ENCODE measurements at regions not wholly inside any gene's neighbourhood (a gene's known extent, or its start where the extent isn't known, plus 50 kb on each side); places are given as distances from the start of the nearest gene placed in this dataset.

DNA sequence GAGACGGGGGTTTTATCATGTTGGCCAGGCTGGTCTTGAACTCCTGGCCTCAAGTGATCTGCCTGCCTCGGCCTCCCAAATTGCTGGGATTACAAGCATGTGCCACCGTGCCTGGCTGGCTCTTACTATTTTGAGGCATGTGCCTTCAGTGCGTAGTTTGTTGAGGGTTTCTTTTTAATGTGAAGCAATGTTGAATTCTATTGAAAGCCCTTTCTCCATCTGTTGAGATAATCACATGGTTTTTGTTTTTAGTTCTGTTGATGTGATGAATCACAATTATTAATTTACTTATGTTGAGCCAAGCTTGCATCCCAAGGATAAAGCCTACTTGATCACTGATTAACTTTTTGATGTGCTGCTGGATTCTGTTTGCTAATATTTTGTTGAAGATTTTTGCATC is 290.9 kb downstream of the KCNRG start:
- ATAC-seq (no peak), DNase-seq (no peak)
- H3K36me3 Mint-ChIP-seq (ENCODE audit: low read depth) = no peaks in the 10 kb centered on the region
- intact Hi-C loops (cut with micrococcal nuclease) = no loop called here
- CTCF ChIA-PET = no interaction called here
- POLR2A ChIA-PET = no interaction called here
- H3K27me3 Mint-ChIP-seq = peaks cover 2% of the 10 kb centered on the region
- H3K27ac Mint-ChIP-seq = no peak overlapping the region
- H3K9me3 Mint-ChIP-seq = no peaks in the 10 kb centered on the region
- H3K4me1 Mint-ChIP-seq (ENCODE audit: low read depth) = peaks cover 18% of the 10 kb centered on the region
- TF ChIP-seq, protein P1, sequence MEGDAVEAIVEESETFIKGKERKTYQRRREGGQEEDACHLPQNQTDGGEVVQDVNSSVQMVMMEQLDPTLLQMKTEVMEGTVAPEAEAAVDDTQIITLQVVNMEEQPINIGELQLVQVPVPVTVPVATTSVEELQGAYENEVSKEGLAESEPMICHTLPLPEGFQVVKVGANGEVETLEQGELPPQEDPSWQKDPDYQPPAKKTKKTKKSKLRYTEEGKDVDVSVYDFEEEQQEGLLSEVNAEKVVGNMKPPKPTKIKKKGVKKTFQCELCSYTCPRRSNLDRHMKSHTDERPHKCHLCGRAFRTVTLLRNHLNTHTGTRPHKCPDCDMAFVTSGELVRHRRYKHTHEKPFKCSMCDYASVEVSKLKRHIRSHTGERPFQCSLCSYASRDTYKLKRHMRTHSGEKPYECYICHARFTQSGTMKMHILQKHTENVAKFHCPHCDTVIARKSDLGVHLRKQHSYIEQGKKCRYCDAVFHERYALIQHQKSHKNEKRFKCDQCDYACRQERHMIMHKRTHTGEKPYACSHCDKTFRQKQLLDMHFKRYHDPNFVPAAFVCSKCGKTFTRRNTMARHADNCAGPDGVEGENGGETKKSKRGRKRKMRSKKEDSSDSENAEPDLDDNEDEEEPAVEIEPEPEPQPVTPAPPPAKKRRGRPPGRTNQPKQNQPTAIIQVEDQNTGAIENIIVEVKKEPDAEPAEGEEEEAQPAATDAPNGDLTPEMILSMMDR (IDR thresholded peaks at IDR 0.05) = no peak
- no peak overlapping the region for H3K4me3 Mint-ChIP-seq

DNA sequence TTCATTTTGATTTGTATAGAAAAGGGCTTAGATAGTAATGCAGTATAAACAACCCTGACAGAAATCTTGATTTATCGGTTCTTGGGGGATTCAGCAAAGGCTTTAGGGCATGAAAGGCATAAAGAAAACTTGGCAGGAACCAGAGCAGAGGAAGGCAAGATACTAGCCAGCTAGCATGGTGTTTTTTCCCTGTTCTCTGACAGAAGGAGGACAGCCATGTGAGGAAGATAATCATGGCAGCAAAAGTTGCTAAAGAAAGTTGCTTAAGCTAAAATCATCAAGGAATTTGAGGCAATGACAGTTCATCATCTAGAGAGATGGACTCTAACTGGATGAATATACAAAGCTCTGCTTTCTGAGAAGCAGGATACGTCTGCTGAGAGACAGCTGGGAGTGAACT is 294.1 kb downstream of the KCNRG start:
- H3K4me3 Mint-ChIP-seq = no peak overlapping the region
- intact Hi-C loops (cut with micrococcal nuclease) = no loop called here
- ATAC-seq = no peak

DNA sequence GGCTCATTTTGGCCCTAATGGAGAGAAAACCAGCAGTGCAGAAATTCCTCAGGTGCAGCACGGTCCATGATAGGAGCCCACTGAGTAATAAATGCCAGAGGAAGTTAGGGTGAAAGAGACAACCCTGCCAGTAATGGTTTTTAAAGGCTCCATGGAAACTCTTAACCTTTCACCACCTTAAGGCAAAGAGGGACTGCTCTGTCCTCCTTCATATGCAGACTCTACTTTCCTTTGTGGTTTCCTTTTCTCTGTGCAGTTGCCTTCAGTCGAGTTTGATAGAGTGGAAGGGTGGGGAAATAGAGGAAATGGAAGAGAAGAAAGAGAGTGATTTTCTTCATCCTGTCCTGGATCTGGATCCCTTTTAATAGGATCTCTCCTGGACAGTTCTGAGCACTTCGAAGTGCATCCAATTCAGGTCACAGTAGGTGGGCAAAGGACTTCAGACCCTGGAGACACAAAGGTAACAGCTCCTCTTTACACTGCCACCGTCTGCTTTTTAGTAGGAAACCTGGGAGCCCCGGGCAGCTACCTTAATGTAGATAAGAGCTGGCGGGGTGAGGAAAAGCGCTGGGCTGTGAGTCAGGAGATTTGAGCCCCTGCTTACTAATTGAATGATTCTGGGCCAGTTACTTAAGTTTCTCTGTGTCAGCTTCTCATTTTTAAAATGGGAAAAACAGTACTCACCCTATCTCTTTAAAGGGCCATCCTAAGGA is 294.8 kb downstream of the KCNRG start:
- ChIA-PET CTCF (interaction anchor here (1.2 kb wide), 1 partner anchor 16 kb away, joined by 4 read pairs; no protein-coding TSS in a partner anchor), POLR2A (no interaction called here)
- Mint-ChIP-seq H3K9me3 (no peaks in the 10 kb centered on the region), H3K27ac (no peak overlapping the region), H3K27me3 (peaks cover 2% of the 10 kb centered on the region), H3K4me3 (no peak overlapping the region), H3K36me3 (ENCODE audit: low read depth) (no peaks in the 10 kb centered on the region), H3K4me1 (ENCODE audit: low read depth) (peaks cover 18% of the 10 kb centered on the region)
- no peak for DNase-seq
- TF ChIP-seq, protein P1 (IDR thresholded peaks at IDR 0.05) = no peak
- peak; percentile 74 for ATAC-seq
- intact Hi-C loops (cut with micrococcal nuclease) = no loop called here

More for the DNA sequence above, 294.1 kb downstream of the KCNRG start:
- no peak for DNase-seq
- TF ChIP-seq, protein P1 (IDR thresholded peaks at IDR 0.05) = no peak
- peaks cover 18% of the 10 kb centered on the region for H3K4me1 Mint-ChIP-seq (ENCODE audit: low read depth)
- H3K27ac Mint-ChIP-seq = no peak overlapping the region
- H3K27me3 Mint-ChIP-seq = peaks cover 2% of the 10 kb centered on the region
- H3K36me3 Mint-ChIP-seq (ENCODE audit: low read depth) = no peaks in the 10 kb centered on the region
- CTCF ChIA-PET = interaction anchor here (0.7 to 1.2 kb wide), 2 partner anchors 17 to 120 kb away, joined by 3 to 4 read pairs; no protein-coding TSS in a partner anchor
- no peaks in the 10 kb centered on the region for H3K9me3 Mint-ChIP-seq
- POLR2A ChIA-PET = no interaction called here

DNA sequence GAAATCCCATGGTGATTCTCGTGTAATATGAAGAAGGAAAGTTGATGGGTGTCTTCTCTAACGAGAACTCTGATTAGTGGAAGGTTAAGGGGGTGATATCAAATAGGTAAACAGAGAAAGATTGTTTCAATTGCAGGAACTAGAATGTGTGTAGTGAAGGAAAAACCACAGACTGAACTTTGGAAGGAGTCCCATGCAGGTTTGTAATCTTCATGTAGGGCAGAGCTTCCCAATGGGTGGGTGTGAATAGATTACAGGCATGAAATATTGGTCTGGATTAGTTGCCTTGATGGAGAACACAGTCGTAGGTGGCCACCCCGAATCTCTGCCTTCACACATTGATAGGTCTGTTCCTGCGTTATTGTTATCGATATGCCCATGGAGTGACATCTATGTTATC is 295.5 kb downstream of the KCNRG start:
- no peak overlapping the region for H3K4me3 Mint-ChIP-seq
- ChIA-PET CTCF (interaction anchor here (0.9 kb wide), 1 partner anchor 490 kb away, joined by 3 read pairs; no protein-coding TSS in a partner anchor), POLR2A (no interaction called here)
- no peak for DNase-seq
- peaks cover 2% of the 10 kb centered on the region for H3K27me3 Mint-ChIP-seq
- intact Hi-C loops (cut with micrococcal nuclease) = no loop called here
- ATAC-seq = no peak
- no peaks in the 10 kb centered on the region for H3K36me3 Mint-ChIP-seq (ENCODE audit: low read depth)
- H3K27ac Mint-ChIP-seq = no peak overlapping the region
- no peaks in the 10 kb centered on the region for H3K9me3 Mint-ChIP-seq
- H3K4me1 Mint-ChIP-seq (ENCODE audit: low read depth) = peaks cover 18% of the 10 kb centered on the region
- TF ChIP-seq, protein P1 (IDR thresholded peaks at IDR 0.05) = no peak

DNA sequence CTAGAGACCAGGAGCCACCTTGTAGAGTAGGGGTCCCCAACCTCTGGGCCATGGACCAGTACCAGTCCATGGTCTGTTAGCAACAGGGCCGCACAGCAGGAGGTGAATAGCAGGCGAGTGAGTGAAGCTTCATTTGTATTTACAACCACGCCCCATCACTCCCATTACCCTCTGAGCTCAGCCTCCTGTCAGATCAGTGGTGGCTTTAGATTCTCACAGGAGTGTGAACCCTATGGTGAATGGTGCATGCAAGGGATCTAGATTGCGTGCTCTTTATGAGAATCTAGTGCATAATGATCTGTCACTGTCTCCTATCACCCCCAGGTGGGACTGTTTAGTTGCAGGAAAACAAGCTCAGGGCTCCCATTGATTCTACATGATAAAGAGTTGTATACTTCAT is 303.6 kb downstream of the KCNRG start:
- ChIA-PET CTCF (interaction anchor here (1.2 kb wide), 1 partner anchor 11 kb away, joined by 3 read pairs; no protein-coding TSS in a partner anchor), POLR2A (no interaction called here)
- TF ChIP-seq, protein P1 (IDR thresholded peaks at IDR 0.05) = no peak
- DNase-seq (no peak), ATAC-seq (no peak)
- Mint-ChIP-seq H3K36me3 (ENCODE audit: low read depth) (no peaks in the 10 kb centered on the region), H3K27me3 (no peaks in the 10 kb centered on the region), H3K4me1 (ENCODE audit: low read depth) (peaks cover 20% of the 10 kb centered on the region), H3K9me3 (peaks cover 3% of the 10 kb centered on the region), H3K4me3 (no peak overlapping the region), H3K27ac (no peak overlapping the region)
- intact Hi-C loops (cut with micrococcal nuclease) = no loop called here
